Activated CD4-positive, alpha-beta T cell treated with anti-CD3 and anti-CD28 coated beads for 36 hours (primary cell): ENCODE measurements at regions not wholly inside any gene's neighbourhood (a gene's known extent, or its start where the extent isn't known, plus 50 kb on each side); places are given as distances from the start of the nearest gene placed in this dataset.

Source experiments
- ATAC-seq: fragments of 200-7000 bp; cut with Tn5 transposase; one replicate; pipeline ENCODE4 v1.10.0; 2021; ENCODE audit warnings: mild to moderate bottlenecking, moderate library complexity
- CTCF ChIA-PET: fragments of 350-600 bp; sonication (Branson Sonifier 250); formaldehyde crosslinking; loops from one replicate; lab custom pipeline; 2021; ENCODE audit warnings: antibody characterized with exemption; lab: Charles Lee
- POLR2A ChIA-PET: fragments of 350-600 bp; sonication (Branson Sonifier 250); formaldehyde crosslinking; loops from one replicate; lab custom pipeline; 2021; ENCODE audit warnings: antibody characterized with exemption, inconsistent platforms; lab: Charles Lee
- DNase-seq: peaks from one replicate; pipeline ENCODE4 v3.0.0-alpha.2; 2020
- H3K27ac Mint-ChIP-seq: one replicate; pipeline ENCODE4 v1.8.0; 2021; ENCODE audit warnings: mixed read lengths
- H3K27me3 Mint-ChIP-seq: one replicate; pipeline ENCODE4 v1.8.0; 2021; ENCODE audit warnings: mixed read lengths
- H3K36me3 Mint-ChIP-seq: one replicate; pipeline ENCODE4 v1.8.0; 2021; ENCODE audit warnings: low read depth, mixed read lengths
- H3K4me1 Mint-ChIP-seq: one replicate; pipeline ENCODE4 v1.8.0; 2021; ENCODE audit warnings: mixed read lengths
- H3K4me3 Mint-ChIP-seq: one replicate; pipeline ENCODE4 v1.8.0; 2021; ENCODE audit warnings: mild to moderate bottlenecking, moderate library complexity, mixed read lengths
- H3K9me3 Mint-ChIP-seq: one replicate; pipeline ENCODE4 v1.8.0; 2021; ENCODE audit warnings: low read depth, mixed read lengths
- intact Hi-C, 2 experiments: fragments of 100-400 bp; cut with DNase I in 1 of 2; cut with micrococcal nuclease in 1 of 2; formaldehyde crosslinking; loops; one replicate each; pipeline versions ENCODE4 v1.14.2 to v1.15.1; 2022 to 2024; cut with DNase I, micrococcal nuclease

- Mint-ChIP-seq H3K4me1 (no peaks in the 10 kb centered on the region), H3K36me3 (peaks cover 12% of the 10 kb centered on the region), H3K27ac (no peak overlapping the region), H3K4me3 (no peak overlapping the region), H3K27me3 (no peaks in the 10 kb centered on the region), H3K9me3 (peaks cover 16% of the 10 kb centered on the region)
- intact Hi-C loops: no loop called here
- DNase-seq: no peak
- ChIA-PET CTCF (no interaction called here), POLR2A (no interaction called here)
- no peak for ATAC-seq
Observed at GRCh38 chr10:130230036-130230435, 93.8 kb downstream of the GLRX3 start.

GRCh38 chr10:130230611-130231010 lies 94.4 kb downstream of the GLRX3 start:
- intact Hi-C loops: no loop called here
- Mint-ChIP-seq H3K4me3 (no peak overlapping the region), H3K36me3 (peaks cover 12% of the 10 kb centered on the region), H3K4me1 (no peaks in the 10 kb centered on the region), H3K27me3 (no peaks in the 10 kb centered on the region), H3K9me3 (peaks cover 16% of the 10 kb centered on the region), H3K27ac (no peak overlapping the region)
- ATAC-seq (no peak), DNase-seq (no peak)
- POLR2A ChIA-PET: no interaction called here
- CTCF ChIA-PET: interaction anchor here (0.6 kb wide), 1 partner anchor 1193 kb away, joined by 3 read pairs; no protein-coding TSS in a partner anchor

- DNase-seq (no peak), ATAC-seq (no peak)
- Mint-ChIP-seq H3K4me1 (no peaks in the 10 kb centered on the region), H3K27me3 (no peaks in the 10 kb centered on the region), H3K4me3 (no peak overlapping the region), H3K27ac (no peak overlapping the region), H3K9me3 (peaks cover 16% of the 10 kb centered on the region), H3K36me3 (peaks cover 12% of the 10 kb centered on the region)
- intact Hi-C loops: no loop called here
- POLR2A ChIA-PET: no interaction called here
- CTCF ChIA-PET: no interaction called here
Observed at GRCh38 chr10:130231251-130231741, 95.1 kb downstream of the GLRX3 start.

- Mint-ChIP-seq H3K9me3 (peaks cover 10% of the 10 kb centered on the region), H3K4me1 (no peaks in the 10 kb centered on the region), H3K27ac (no peak overlapping the region), H3K27me3 (no peaks in the 10 kb centered on the region), H3K4me3 (no peak overlapping the region), H3K36me3 (peaks cover 6% of the 10 kb centered on the region)
- ChIA-PET CTCF (interaction anchor here (1.1 kb wide), 1 partner anchor 22 kb away, joined by 3 read pairs; no protein-coding TSS in a partner anchor), POLR2A (no interaction called here)
- no peak for ATAC-seq
- intact Hi-C loops: no loop called here
- DNase-seq: no peak
Observed at GRCh38 chr10:130232166-130233034, 96.2 kb downstream of the GLRX3 start.

- DNase-seq: no peak
- Mint-ChIP-seq H3K27me3 (no peaks in the 10 kb centered on the region), H3K27ac (no peak overlapping the region), H3K36me3 (peaks cover 5% of the 10 kb centered on the region), H3K4me1 (no peaks in the 10 kb centered on the region), H3K4me3 (no peak overlapping the region), H3K9me3 (peaks cover 6% of the 10 kb centered on the region)
- intact Hi-C loops: no loop called here
- ChIA-PET POLR2A (no interaction called here), CTCF (interaction anchor here (1.1 kb wide), 1 partner anchor 23 kb away, joined by 3 read pairs; no protein-coding TSS in a partner anchor)
- no peak for ATAC-seq
Observed at GRCh38 chr10:130233035-130233360, 96.8 kb downstream of the GLRX3 start.

- no peak overlapping the region for H3K27ac Mint-ChIP-seq
- no peak overlapping the region for H3K4me3 Mint-ChIP-seq
- no peaks in the 10 kb centered on the region for H3K27me3 Mint-ChIP-seq
- peaks cover 3% of the 10 kb centered on the region for H3K9me3 Mint-ChIP-seq
- ATAC-seq: no peak
- no peaks in the 10 kb centered on the region for H3K4me1 Mint-ChIP-seq
- H3K36me3 Mint-ChIP-seq: peaks cover under 1% of the 10 kb centered on the region
- intact Hi-C loops: no loop called here
- CTCF ChIA-PET: interaction anchor here (0.6 kb wide), 1 partner anchor 288 kb away, joined by 3 read pairs; no protein-coding TSS in a partner anchor
- POLR2A ChIA-PET: no interaction called here
- DNase-seq: no peak
Observed at GRCh38 chr10:130233426-130233825, 97.2 kb downstream of the GLRX3 start.

GRCh38 chr10:130234171-130234965 lies 98.2 kb downstream of the GLRX3 start:
- POLR2A ChIA-PET: no interaction called here
- H3K4me3 Mint-ChIP-seq: no peak overlapping the region
- no peaks in the 10 kb centered on the region for H3K4me1 Mint-ChIP-seq
- DNase-seq (no peak), ATAC-seq (no peak)
- H3K36me3 Mint-ChIP-seq: no peaks in the 10 kb centered on the region
- intact Hi-C loops: no loop called here
- H3K27ac Mint-ChIP-seq: no peak overlapping the region
- CTCF ChIA-PET: interaction anchor here (0.6 kb wide), 3 partner anchors 13 to 701 kb away, joined by 3 read pairs; no protein-coding TSS in a partner anchor
- peaks cover 2% of the 10 kb centered on the region for H3K9me3 Mint-ChIP-seq
- peaks cover 2% of the 10 kb centered on the region for H3K27me3 Mint-ChIP-seq

- ChIA-PET POLR2A (no interaction called here), CTCF (interaction anchor here (0.6 kb wide), 1 partner anchor 234 kb away, joined by 3 read pairs; no protein-coding TSS in a partner anchor)
- Mint-ChIP-seq H3K36me3 (peaks cover 3% of the 10 kb centered on the region), H3K27ac (no peak overlapping the region), H3K4me3 (no peak overlapping the region), H3K27me3 (peaks cover 9% of the 10 kb centered on the region), H3K4me1 (no peaks in the 10 kb centered on the region), H3K9me3 (peaks cover 9% of the 10 kb centered on the region)
- ATAC-seq: no peak
- DNase-seq: no peak
- intact Hi-C loops: no loop called here
Observed at GRCh38 chr10:130236711-130237110, 100.5 kb downstream of the GLRX3 start.

GRCh38 chr10:130240409-130240808 lies 104.2 kb downstream of the GLRX3 start:
- H3K27me3 Mint-ChIP-seq: peaks cover 26% of the 10 kb centered on the region
- DNase-seq (no peak), ATAC-seq (no peak)
- H3K4me1 Mint-ChIP-seq: peaks cover 19% of the 10 kb centered on the region
- ChIA-PET CTCF (interaction anchor here (0.7 kb wide), 1 partner anchor 25 kb away, joined by 3 read pairs; no protein-coding TSS in a partner anchor), POLR2A (no interaction called here)
- H3K4me3 Mint-ChIP-seq: no peak overlapping the region
- peaks cover 10% of the 10 kb centered on the region for H3K9me3 Mint-ChIP-seq
- peaks cover 3% of the 10 kb centered on the region for H3K36me3 Mint-ChIP-seq
- intact Hi-C loops: no loop called here
- H3K27ac Mint-ChIP-seq: no peak overlapping the region

GRCh38 chr10:130242513-130242912 lies 106.3 kb downstream of the GLRX3 start:
- peaks cover 33% of the 10 kb centered on the region for H3K27me3 Mint-ChIP-seq
- no peak overlapping the region for H3K27ac Mint-ChIP-seq
- intact Hi-C loops: no loop called here
- no peak overlapping the region for H3K4me3 Mint-ChIP-seq
- H3K36me3 Mint-ChIP-seq: peaks cover 3% of the 10 kb centered on the region
- CTCF ChIA-PET: no interaction called here
- DNase-seq: no peak
- H3K9me3 Mint-ChIP-seq: peaks cover 10% of the 10 kb centered on the region
- H3K4me1 Mint-ChIP-seq: peaks cover 19% of the 10 kb centered on the region
- no peak for ATAC-seq
- POLR2A ChIA-PET: no interaction called here

GRCh38 chr10:130243015-130243414 lies 106.8 kb downstream of the GLRX3 start:
- DNase-seq: no peak
- Mint-ChIP-seq H3K9me3 (peaks cover 10% of the 10 kb centered on the region), H3K27me3 (peaks cover 33% of the 10 kb centered on the region), H3K27ac (no peak overlapping the region), H3K36me3 (peaks cover 3% of the 10 kb centered on the region), H3K4me3 (no peak overlapping the region), H3K4me1 (peaks cover 19% of the 10 kb centered on the region)
- no peak for ATAC-seq
- POLR2A ChIA-PET: no interaction called here
- CTCF ChIA-PET: no interaction called here
- intact Hi-C loops: no loop called here
